OCI-LY7 (cell line): ENCODE measurements at regions not wholly inside any gene's neighbourhood (a gene's known extent, or its start where the extent isn't known, plus 50 kb on each side); places are given as distances from the start of the nearest gene placed in this dataset.

ENCODE experiments used
- CTCF ChIP-seq: fragments of 200-600 bp; sonication (generic); conservative IDR thresholded peaks from 2 replicates; pipeline ENCODE4 v1.5.1; 2014; ENCODE audit warnings: mild to moderate bottlenecking, antibody characterized with exemption, low read length, moderate library complexity, mixed read lengths
- EZH2phosphoT487 ChIP-seq: fragments of 200-600 bp; sonication (generic); IDR thresholded peaks from 2 replicates; pipeline ENCODE4 v1.6.1; 2018; ENCODE audit warnings: low read depth, borderline replicate concordance, mild to moderate bottlenecking, mixed run types, antibody characterized with exemption, low read length, moderate library complexity, mixed read lengths

GRCh38 chr12:73057428-73057827 is 785.3 kb downstream of the TRHDE start:
- TF ChIP-seq CTCF (no peak), EZH2phosphoT487 (no peak)
